MG63 (cell line): ENCODE measurements at regions not wholly inside any gene's neighbourhood (a gene's known extent, or its start where the extent isn't known, plus 50 kb on each side); places are given as distances from the start of the nearest gene placed in this dataset.
A peak's percentile ranks its signal among the peaks of the same experiment; 100 is the strongest.

ENCODE experiments used
- DNase-seq: peaks from one replicate; pipeline ENCODE4 v3.0.0-alpha.2; 2020
- H3K27me3 ChIP-seq: fragments of 250-450 bp; sonication (Bioruptor Pico); 2 replicates; pipeline ENCODE4 v1.5.1; 2020; ENCODE audit warnings: mild to moderate bottlenecking, moderate library complexity
- H3K36me3 ChIP-seq: fragments of 250-450 bp; sonication (Bioruptor Pico); 2 replicates; pipeline ENCODE4 v1.5.1; 2020; ENCODE audit warnings: mild to moderate bottlenecking, moderate library complexity
- H3K4me3 ChIP-seq: fragments of 250-450 bp; sonication (Bioruptor Pico); 2 replicates; pipeline ENCODE4 v1.5.1; 2020; ENCODE audit warnings: mild to moderate bottlenecking, moderate library complexity
- H3K9me3 ChIP-seq: fragments of 250-450 bp; sonication (Bioruptor Pico); 2 replicates; pipeline ENCODE4 v1.5.1; 2020; ENCODE audit warnings: mild to moderate bottlenecking, moderate library complexity

DNA sequence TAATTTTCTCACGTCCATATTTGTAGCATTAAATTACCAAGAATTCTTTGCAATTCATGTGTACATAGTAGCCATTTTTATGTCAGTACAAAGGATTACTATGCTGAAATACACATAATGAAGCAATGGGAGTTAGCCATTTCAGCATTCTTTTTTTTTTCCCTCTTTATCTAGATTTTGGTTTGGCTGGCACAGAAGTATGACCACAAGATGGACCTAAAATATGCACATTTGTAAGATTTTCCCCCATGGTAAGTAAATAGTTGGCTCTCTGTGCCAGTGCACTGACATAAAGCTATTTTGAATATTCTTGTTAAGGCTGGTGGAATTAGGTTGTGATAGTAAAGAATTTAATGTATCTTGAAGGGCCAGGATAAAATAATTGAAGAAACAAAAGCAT lies 486.1 kb upstream of the BTBD3 start:
- H3K36me3 ChIP-seq = no peaks in the 10 kb centered on the region
- H3K9me3 ChIP-seq = no peaks in the 10 kb centered on the region
- no peak overlapping the region for H3K4me3 ChIP-seq
- no peak for DNase-seq
- no peaks in the 10 kb centered on the region for H3K27me3 ChIP-seq

DNA sequence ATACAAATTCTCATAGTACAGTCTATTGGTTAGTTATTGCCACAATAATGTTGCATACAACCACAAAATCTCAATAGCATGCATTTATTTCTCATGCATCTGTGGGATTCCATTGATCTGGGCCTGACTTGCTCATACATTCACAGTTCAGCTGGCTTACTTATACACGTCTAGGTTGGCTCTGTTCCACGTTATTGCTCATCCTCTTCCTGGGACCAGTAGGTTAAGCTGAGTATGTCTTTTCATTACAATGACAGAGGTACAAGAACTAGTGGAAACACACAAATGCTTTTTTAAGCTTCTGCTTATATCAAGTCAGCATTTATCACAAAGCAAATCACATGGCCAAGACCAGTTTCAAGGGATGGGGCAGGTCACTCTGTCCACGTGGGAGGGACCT lies 485.3 kb upstream of the BTBD3 start:
- Histone ChIP-seq H3K9me3 (no peaks in the 10 kb centered on the region), H3K36me3 (no peaks in the 10 kb centered on the region), H3K27me3 (no peaks in the 10 kb centered on the region), H3K4me3 (no peak overlapping the region)
- DNase-seq = peak; percentile 55

DNA sequence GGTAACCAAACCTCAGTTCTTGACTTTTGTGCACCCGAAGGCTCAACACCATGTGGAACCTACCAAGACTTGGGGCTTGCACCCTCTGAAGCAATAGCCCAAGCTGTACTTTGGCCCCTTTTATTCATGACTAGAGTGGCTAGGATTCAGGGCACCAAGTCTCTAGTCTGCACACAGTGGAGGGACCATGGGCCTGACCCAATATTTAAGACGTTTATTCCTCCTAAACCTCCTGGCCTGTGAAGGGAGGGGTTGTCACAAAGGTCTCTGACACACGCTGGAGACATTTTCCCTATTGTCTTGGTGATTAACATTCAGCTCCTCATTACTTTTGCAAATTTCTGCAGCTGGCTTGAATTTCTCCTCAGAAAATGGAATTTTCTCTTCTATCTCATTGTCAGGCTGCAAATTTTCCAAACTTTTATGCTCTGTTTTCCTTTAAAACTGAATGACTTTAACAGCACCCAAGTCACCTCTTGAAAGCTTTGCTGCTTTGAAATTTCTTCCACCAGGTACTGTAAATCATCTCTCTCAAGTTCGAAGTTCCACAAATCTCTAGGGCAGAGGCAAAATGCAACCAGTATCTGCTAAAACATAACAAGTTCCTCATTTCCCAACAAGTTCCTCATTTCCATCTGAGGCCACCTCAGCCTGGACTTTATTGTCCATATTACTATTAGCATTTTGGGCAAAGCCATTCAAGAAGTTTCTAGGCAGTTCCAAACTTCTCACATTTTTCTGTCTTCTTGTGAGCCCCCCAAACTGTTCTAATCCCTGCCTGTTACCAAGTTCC lies 481.4 kb upstream of the BTBD3 start:
- no peaks in the 10 kb centered on the region for H3K27me3 ChIP-seq
- no peaks in the 10 kb centered on the region for H3K36me3 ChIP-seq
- no peak overlapping the region for H3K4me3 ChIP-seq
- H3K9me3 ChIP-seq = no peaks in the 10 kb centered on the region
- DNase-seq = no peak

DNA sequence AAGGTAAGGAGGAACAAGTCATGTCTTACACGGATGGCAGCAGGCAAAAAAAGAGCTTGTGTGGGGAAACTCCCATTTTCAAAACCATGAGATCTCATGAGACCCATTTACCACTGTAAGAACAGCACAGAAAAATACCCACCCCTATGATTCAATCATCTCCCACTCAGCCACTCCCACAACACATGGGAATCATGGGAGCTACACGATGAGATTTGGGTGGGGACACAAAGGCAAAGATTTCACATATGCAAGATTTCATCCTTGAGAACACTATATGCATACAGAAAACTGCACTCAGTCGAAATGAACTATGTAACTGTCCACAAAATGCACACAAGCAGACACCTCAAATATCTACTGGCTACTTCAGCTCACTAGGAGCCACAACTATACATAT lies 480.6 kb upstream of the BTBD3 start:
- no peak for DNase-seq
- H3K4me3 ChIP-seq = no peak overlapping the region
- H3K27me3 ChIP-seq = 0 out of 2 replicates have a peak, but pooled peaks cover 4% of the 10 kb centered on the region
- no peaks in the 10 kb centered on the region for H3K9me3 ChIP-seq
- no peaks in the 10 kb centered on the region for H3K36me3 ChIP-seq

DNA sequence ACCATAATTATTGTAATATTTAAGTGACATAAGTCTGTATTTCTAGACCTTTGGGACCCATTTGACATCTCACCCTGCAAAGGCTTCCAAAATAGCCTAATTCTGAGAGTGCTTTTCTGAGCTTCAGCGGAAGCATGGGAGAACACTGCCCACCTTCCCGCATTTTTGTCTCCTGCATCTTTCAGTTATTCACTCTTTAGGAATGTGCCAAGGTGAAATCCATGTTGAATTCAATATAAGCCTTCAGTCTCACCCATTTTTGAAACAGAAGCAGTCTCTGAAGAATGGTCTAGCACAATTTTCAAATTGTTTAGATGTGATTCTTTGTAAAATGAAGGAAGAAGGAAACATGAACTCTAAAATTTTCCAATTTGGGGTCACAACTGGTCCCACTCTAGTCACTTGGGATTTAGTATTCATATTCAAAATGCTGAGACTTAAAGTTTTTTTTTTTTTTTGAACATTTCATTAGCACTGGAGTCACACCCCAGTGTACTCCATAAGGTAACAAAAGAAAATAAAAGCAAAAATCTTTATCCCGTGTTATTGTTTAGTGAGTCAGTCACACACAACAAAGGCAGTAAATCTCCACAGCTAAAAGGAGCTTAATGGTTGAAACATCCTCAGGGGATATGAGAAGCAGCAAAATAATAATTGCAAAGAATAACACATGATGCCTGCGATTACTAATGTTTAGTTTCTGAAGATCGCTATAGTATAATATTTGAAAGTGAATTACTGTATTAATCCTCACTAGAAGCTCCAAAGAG lies 479.9 kb upstream of the BTBD3 start:
- H3K27me3 ChIP-seq = 0 out of 2 replicates have a peak, but pooled peaks cover 4% of the 10 kb centered on the region
- no peak for DNase-seq
- no peak overlapping the region for H3K4me3 ChIP-seq
- H3K36me3 ChIP-seq = no peaks in the 10 kb centered on the region
- no peaks in the 10 kb centered on the region for H3K9me3 ChIP-seq

DNA sequence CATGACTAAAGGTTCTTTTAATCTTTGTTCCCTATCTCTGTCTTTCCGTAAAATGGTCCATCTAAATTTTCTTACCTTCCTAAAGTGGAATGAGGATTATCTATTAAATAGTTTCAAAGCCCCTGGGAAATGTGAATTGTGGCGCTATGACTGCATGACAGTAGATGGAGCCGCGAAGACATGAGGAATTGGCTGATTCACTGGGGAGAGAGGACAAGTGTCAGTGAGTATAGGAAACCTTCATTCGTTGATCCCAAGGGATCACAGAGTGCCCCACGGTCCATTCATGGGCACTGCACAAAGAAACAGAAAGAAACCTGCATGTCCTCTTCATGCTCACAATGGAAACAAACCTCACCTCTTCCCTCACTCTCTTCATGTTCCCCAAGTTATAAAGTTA lies 479.3 kb upstream of the BTBD3 start:
- DNase-seq = no peak
- Histone ChIP-seq H3K9me3 (no peaks in the 10 kb centered on the region), H3K27me3 (0 out of 2 replicates have a peak, but pooled peaks cover 4% of the 10 kb centered on the region), H3K36me3 (no peaks in the 10 kb centered on the region), H3K4me3 (no peak overlapping the region)

DNA sequence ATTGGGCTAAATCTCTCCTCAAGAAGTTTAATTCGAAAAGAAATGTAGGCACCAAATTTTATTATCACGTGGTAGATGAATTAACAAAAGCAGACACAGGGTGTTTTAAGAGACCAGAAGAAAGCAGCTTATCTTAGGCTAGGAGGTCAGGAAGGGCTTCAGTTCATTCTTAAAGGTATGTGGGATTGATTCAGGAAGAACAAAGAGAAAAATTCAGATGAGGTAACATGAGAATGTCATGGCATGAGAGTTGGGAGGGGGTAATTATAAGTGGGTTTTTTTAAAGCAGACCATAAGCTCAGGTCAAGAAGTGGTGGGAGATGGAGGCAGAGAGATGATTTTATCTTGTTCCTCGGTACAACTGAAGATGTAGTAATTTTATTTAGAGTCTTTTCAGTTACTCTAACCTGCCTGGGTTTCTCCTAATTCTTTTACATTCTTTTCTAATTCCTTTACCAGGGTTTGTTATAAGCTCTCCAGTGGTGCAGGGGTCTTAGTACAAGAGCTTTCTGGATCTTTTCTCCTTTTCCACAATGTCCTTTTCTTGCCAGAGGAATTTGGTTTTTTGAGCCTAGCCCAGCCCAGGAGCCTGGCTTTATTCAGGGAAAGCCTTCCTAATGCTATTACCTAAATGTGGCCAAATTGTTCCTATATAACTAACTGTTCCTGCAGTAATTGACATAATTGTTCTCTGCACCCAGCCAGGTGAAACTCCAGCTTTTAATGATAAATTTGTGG lies 474.1 kb upstream of the BTBD3 start:
- H3K4me3 ChIP-seq = no peak overlapping the region
- no peaks in the 10 kb centered on the region for H3K9me3 ChIP-seq
- no peaks in the 10 kb centered on the region for H3K36me3 ChIP-seq
- DNase-seq = no peak
- 0 out of 2 replicates have a peak, but pooled peaks cover 4% of the 10 kb centered on the region for H3K27me3 ChIP-seq

DNA sequence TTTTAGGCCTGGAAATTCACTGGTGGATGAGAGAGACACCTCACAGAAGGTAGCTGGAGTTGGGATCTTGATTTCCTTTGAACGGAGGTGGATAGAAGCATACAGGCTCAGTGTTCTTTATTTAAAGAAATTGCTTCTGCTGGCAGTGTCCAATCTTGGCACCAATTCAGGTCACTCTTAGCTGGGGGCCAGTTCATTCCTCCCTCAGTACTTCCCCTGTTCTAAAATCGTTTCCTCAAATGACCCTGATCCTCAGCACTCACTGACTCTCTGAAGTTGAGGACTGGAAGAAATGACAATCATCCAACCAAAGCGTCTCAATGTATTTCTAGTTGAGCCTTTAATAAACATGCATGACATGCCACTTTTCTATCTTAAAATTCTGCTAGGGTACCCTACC lies 472.5 kb upstream of the BTBD3 start:
- Histone ChIP-seq H3K36me3 (no peaks in the 10 kb centered on the region), H3K9me3 (no peaks in the 10 kb centered on the region), H3K27me3 (0 out of 2 replicates have a peak, but pooled peaks cover 4% of the 10 kb centered on the region), H3K4me3 (no peak overlapping the region)
- DNase-seq = no peak

DNA sequence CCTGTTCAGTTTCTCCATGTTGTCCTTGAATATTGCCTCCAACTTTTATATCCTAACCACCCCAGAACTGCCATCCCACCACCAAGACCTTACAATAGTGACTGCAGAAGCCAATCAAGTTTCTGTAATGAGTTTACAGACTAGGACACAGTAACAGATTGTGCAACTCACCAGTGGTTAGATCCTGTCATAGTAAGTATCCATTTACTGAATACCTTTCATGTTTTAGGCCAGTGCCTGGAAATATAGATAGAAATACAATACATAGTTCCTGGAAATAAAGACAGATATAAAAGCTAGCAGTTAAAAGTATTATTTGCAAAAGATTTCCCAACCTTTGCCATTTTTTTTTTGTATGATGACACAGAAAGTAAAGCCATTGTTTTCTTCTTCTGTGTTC lies 471.8 kb upstream of the BTBD3 start:
- Histone ChIP-seq H3K36me3 (no peaks in the 10 kb centered on the region), H3K9me3 (no peaks in the 10 kb centered on the region), H3K27me3 (0 out of 2 replicates have a peak, but pooled peaks cover 4% of the 10 kb centered on the region), H3K4me3 (no peak overlapping the region)
- no peak for DNase-seq

DNA sequence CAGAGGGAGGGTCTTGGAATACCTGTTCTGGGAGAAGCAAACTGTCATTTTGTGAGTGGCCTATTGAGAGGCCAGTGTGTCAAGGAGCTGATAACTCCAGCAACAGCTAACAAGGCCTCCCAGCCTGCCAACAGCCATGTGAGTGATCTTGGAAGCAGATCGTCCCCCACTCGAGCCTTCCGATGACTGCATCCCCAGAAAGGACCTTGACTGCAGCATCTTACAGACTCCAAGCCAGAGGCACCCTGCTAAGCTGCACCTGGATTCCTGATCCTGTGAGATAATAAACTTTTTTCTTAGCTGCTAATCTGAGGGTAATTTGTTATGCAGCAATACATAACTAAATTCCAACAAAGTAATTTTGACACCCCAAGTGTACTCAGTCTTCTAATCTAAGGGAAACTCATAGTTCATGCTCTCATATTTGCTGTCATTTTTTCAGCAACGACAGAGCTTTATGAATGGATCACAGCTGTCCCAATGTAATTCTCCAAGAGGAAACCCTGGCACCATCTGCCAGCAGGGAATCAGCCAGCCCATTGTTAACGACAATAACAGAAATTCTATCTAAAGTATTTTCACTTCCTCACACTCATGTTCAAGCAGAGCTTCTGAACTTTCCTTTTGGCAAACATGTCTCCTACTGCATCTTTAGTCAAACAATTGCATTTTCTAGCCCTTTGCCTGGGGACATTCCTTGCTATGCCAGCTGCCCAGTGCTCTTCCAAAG lies 470.2 kb upstream of the BTBD3 start:
- no peak for DNase-seq
- H3K4me3 ChIP-seq = no peak overlapping the region
- H3K9me3 ChIP-seq = no peaks in the 10 kb centered on the region
- no peaks in the 10 kb centered on the region for H3K36me3 ChIP-seq
- no peaks in the 10 kb centered on the region for H3K27me3 ChIP-seq

DNA sequence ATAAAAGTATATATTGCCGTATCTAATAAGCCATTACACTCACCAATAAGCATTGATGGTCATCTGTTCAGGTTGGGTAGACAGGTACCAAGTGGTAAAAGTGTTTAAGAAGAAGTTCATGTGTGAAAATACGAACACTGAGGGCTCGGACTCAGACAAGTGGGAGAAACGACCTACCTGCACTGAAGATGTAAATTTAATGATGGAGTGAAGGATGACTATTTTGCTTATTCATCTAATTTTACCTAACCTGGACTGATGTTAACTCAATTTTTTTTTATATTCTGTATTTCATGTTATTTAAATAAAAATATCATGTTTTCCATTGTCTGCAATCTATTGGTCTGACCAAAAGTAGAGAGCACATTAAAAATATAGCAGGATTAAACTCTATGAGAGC lies 469.1 kb upstream of the BTBD3 start:
- no peak overlapping the region for H3K4me3 ChIP-seq
- H3K9me3 ChIP-seq = no peaks in the 10 kb centered on the region
- no peaks in the 10 kb centered on the region for H3K36me3 ChIP-seq
- H3K27me3 ChIP-seq = no peaks in the 10 kb centered on the region
- DNase-seq = no peak

DNA sequence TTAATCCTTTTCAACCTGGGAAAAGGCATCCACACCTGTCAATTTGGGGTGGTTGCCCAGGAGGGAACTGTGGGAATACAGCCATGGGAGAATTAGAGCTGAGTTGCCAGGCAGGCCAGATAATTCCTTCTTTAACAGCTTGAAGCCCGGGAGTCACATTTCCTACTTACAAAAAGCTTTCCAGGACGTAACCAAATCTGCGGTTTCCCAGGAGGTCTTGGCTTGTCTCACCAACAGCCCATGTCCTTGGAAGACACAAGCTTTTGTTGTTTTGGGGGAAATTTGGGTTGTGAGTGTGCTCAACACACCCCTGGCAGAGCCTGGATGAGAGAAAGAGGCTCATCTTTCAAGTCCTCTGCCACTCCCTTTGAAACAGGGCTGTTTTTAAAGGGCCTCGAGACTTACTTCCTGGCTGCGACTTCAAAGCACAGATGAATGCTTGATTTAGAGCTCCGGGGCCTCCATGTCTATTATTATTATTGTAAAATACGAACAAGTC lies 465.9 kb upstream of the BTBD3 start:
- H3K36me3 ChIP-seq = no peaks in the 10 kb centered on the region
- peak; percentile 16 for DNase-seq
- H3K4me3 ChIP-seq = no peak overlapping the region
- no peaks in the 10 kb centered on the region for H3K27me3 ChIP-seq
- no peaks in the 10 kb centered on the region for H3K9me3 ChIP-seq

DNA sequence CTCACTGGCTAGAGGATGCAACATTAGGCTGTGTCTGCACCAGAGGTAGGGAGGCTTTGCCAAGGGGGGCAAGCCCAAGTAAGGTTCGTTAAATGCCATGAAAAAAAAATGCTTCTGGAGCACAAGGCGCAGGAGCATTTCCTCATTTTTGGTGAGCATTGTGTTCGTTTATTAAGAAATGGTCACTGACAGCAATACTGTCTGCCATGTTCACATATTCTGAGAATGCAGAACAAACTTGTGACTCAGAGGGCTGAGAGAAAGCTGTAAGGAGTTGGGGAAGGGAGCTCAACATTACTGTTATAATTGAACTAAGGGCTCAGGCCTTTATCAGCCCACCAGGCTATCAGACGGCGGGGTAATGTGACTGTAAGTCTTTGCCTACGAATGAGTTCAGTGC lies 465.4 kb upstream of the BTBD3 start:
- Histone ChIP-seq H3K9me3 (no peaks in the 10 kb centered on the region), H3K27me3 (no peaks in the 10 kb centered on the region), H3K4me3 (no peak overlapping the region), H3K36me3 (no peaks in the 10 kb centered on the region)
- DNase-seq = no peak

DNA sequence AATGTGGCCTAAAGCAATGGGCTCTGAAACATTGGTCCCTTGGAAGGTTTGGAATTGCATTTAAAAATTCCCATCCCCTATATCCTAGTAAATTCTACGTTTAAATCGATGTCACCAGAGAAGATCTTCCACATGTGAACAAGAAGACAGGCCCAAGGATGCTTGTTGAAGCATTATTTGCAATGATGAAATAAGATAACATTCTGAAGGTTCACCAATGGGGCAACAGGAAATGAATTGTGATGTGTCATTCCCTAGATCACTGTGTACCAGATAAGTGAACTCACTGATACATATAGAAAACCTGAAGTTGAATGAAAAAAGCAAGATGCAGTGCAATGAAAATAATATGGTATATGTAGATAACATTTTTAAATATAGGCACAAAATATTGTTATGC lies 464.3 kb upstream of the BTBD3 start:
- no peak overlapping the region for H3K4me3 ChIP-seq
- no peaks in the 10 kb centered on the region for H3K27me3 ChIP-seq
- no peaks in the 10 kb centered on the region for H3K9me3 ChIP-seq
- H3K36me3 ChIP-seq = no peaks in the 10 kb centered on the region
- DNase-seq = no peak

DNA sequence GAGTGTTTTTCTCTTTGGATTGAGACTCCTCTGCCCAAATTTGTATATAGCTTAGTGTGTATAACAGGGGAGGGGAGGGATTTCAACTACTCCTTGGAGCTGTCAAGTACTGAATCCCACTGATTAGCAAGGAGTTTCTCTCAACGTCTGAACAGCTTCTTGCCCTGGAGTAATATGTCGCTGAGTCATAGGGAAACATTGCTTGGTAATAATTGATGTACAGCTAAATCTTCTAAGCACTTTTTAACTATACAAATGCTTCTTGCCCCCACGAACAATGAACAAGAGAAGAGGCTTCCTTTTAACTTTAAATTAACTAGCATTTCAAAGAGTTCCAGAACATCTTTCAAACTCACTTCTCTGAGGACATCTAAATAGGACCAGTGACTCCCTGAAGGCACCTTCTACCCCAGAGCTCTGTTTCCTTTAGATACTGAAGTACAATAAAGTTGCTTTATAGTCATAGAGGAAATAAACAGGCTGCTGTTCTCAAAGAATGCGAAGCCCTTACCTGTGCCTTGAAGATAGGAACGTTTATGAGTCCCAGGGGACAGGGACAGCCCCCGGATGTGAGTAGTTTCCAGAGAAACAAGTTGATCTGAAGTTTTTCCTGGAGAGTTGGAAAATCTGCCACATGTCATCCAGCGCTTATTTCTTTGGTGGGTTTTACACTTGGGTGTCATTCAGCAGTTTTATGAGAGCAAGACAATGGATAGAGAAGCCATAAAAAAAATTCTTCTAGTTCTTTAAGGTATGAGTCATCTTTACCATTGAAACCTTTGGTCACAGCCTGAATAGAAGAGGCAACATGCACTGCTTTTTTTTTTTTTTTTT lies 462.5 kb upstream of the BTBD3 start:
- no peak overlapping the region for H3K4me3 ChIP-seq
- no peak for DNase-seq

DNA sequence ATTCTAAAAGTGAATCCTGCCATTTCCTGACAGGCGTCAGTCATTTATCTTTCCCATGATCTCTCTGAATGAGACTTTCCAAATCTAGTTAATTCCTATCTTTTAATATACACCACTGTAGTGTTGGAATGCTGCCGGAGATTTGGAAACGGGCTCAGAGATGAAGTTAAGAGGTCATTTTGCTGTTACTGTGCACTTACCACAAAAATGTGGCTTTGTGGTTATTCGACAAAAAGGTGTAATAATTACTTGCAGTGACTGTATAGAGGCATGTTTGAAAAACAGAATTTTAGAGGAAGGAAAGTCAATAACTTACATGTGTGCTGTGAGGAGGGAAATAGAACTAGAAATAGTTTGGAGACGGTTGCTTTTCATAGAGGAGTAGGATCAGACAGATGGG lies 460.2 kb upstream of the BTBD3 start:
- H3K9me3 ChIP-seq = no peaks in the 10 kb centered on the region
- no peaks in the 10 kb centered on the region for H3K36me3 ChIP-seq
- H3K27me3 ChIP-seq = no peaks in the 10 kb centered on the region
- no peak for DNase-seq
- H3K4me3 ChIP-seq = no peak overlapping the region

More for the DNA sequence above, 462.5 kb upstream of the BTBD3 start:
- no peaks in the 10 kb centered on the region for H3K9me3 ChIP-seq
- no peaks in the 10 kb centered on the region for H3K27me3 ChIP-seq
- H3K36me3 ChIP-seq = no peaks in the 10 kb centered on the region
